ENCODE measurements at regions not wholly inside any gene's neighbourhood (a gene's known extent, or its start where the extent isn't known, plus 50 kb on each side); places are given as distances from the start of the nearest gene placed in this dataset.

DNA sequence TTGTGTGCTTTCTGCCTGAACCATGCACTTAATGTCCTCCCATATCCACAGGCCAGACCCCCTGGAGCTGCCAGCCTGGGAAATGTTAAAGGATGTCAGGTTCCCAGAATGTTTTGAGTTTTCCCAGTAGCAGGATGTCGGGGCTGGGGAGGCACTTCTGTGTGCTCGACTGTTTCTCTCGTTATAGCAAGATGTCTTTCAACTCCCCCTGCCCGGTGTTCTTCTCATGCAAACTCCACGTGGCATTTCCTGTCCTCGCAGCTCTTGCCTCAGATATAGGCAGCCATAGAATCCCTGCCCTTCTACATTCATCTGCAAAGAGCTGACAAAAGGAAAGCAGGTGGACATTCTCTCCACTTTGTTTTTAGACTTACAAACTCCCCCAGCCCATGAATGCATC is 457.2 kb upstream of the CDH11 start:
- H3K4me2 ChIP-seq (replicated peaks; ENCODE audit: low read depth, low read length, poor library complexity, severe bottlenecking) = no peak overlapping the region
- no peak overlapping the region for H2AFZ ChIP-seq (ENCODE audit: insufficient read depth, low read depth, low read length, poor library complexity, severe bottlenecking)
- H3K36me3 ChIP-seq (replicated peaks in 1 of 2; ENCODE audit: control extremely low read depth in 1 of 2, control insufficient read depth in 1 of 2, extremely low read depth in 1 of 2, insufficient read depth in 2 of 2, low read length in 1 of 2) = no peaks in the 10 kb centered on the region
- intact Hi-C loops (cut with micrococcal nuclease) = no loop called here
- no peaks in the 10 kb centered on the region for H3K27me3 Mint-ChIP-seq
- DNase-seq = no peak
- no peaks in the 10 kb centered on the region for H4K20me1 ChIP-seq (ENCODE audit: control insufficient read depth, insufficient read depth, low read length, poor library complexity, severe bottlenecking)
- no peak for TF ChIP-seq EZH2 (IDR thresholded peaks at IDR 0.05; ENCODE audit: borderline replicate concordance, insufficient read depth, low read depth, low read length, poor library complexity, severe bottlenecking)
- TF ChIP-seq, protein P1, sequence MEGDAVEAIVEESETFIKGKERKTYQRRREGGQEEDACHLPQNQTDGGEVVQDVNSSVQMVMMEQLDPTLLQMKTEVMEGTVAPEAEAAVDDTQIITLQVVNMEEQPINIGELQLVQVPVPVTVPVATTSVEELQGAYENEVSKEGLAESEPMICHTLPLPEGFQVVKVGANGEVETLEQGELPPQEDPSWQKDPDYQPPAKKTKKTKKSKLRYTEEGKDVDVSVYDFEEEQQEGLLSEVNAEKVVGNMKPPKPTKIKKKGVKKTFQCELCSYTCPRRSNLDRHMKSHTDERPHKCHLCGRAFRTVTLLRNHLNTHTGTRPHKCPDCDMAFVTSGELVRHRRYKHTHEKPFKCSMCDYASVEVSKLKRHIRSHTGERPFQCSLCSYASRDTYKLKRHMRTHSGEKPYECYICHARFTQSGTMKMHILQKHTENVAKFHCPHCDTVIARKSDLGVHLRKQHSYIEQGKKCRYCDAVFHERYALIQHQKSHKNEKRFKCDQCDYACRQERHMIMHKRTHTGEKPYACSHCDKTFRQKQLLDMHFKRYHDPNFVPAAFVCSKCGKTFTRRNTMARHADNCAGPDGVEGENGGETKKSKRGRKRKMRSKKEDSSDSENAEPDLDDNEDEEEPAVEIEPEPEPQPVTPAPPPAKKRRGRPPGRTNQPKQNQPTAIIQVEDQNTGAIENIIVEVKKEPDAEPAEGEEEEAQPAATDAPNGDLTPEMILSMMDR (IDR thresholded peaks at IDR 0.05) = no peak
- H3K4me1 Mint-ChIP-seq = no peaks in the 10 kb centered on the region
- H3K27ac Mint-ChIP-seq = no peak overlapping the region
- H3K79me2 ChIP-seq (ENCODE audit: control insufficient read depth, insufficient read depth, low read length) = no peaks in the 10 kb centered on the region
- ChIA-PET CTCF (no interaction called here), POLR2A (no interaction called here)
- H3K27ac ChIP-seq (ENCODE audit: low read length in 2 of 2) = no peak overlapping the region
- H3K9me3 Mint-ChIP-seq (ENCODE audit: insufficient read depth) = no peaks in the 10 kb centered on the region
- no peak for ATAC-seq (ENCODE audit: low read depth)
- H3K4me1 ChIP-seq (ENCODE audit: control insufficient read depth in 2 of 2, insufficient read depth in 2 of 2, low read length in 2 of 2) = no peaks in the 10 kb centered on the region
- no peak overlapping the region for H3K4me3 ChIP-seq (ENCODE audit: control extremely low read depth in 1 of 5, extremely low read depth in 1 of 5, insufficient read depth in 1 of 5, low read depth in 2 of 5, low read length in 4 of 5)
- peaks cover 0 to 7% (median 0%) of the 10 kb centered on the region in 3 donors for H3K9me3 ChIP-seq (ENCODE audit: control extremely low read depth in 1 of 3, control insufficient read depth in 2 of 3, insufficient read depth in 1 of 3, low read length in 2 of 3)
- no peak overlapping the region for H3K4me3 Mint-ChIP-seq
- no peak overlapping the region for H3K9ac ChIP-seq (ENCODE audit: low read length)
- WGBS (ENCODE audit: insufficient coverage) = 41% methylated on average over 6 of the region's 6 CpGs
- H3K27me3 ChIP-seq (replicated peaks in 1 of 4; ENCODE audit: control extremely low read depth in 1 of 4, control insufficient read depth in 3 of 4, insufficient read depth in 4 of 4, low read length in 3 of 4) = no peaks in the 10 kb centered on the region

DNA sequence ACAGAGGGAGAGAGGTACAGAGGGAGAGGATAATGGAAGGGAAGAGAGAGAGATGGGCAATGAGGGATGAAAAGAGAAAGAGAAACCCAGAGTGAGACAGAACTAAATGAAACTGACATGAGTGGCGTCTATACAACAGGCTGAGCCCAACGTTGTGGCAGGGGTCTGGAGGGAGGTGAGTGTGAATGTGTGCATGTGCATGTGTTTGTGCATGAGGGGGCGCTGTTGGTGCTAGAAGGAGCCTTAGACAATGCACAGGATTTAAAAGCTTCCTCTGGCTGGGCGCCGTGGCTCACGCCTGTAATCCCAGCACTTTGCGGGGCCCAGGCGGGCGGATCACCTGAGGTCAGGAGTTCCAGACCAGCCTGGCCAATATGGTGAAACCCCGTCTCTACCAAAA is 454.8 kb upstream of the CDH11 start:
- Histone ChIP-seq H3K79me2 (ENCODE audit: control insufficient read depth, insufficient read depth, low read length) (no peaks in the 10 kb centered on the region), H3K27me3 (replicated peaks in 1 of 4; ENCODE audit: control extremely low read depth in 1 of 4, control insufficient read depth in 3 of 4, insufficient read depth in 4 of 4, low read length in 3 of 4) (no peaks in the 10 kb centered on the region), H3K4me3 (ENCODE audit: control extremely low read depth in 1 of 5, extremely low read depth in 1 of 5, insufficient read depth in 1 of 5, low read depth in 2 of 5, low read length in 4 of 5) (no peak overlapping the region), H3K36me3 (replicated peaks in 1 of 2; ENCODE audit: control extremely low read depth in 1 of 2, control insufficient read depth in 1 of 2, extremely low read depth in 1 of 2, insufficient read depth in 2 of 2, low read length in 1 of 2) (no peaks in the 10 kb centered on the region), H3K4me1 (ENCODE audit: control insufficient read depth in 2 of 2, insufficient read depth in 2 of 2, low read length in 2 of 2) (no peaks in the 10 kb centered on the region), H4K20me1 (ENCODE audit: control insufficient read depth, insufficient read depth, low read length, poor library complexity, severe bottlenecking) (no peaks in the 10 kb centered on the region), H3K9me3 (ENCODE audit: control extremely low read depth in 1 of 3, control insufficient read depth in 2 of 3, insufficient read depth in 1 of 3, low read length in 2 of 3) (peaks cover 0 to 7% (median 0%) of the 10 kb centered on the region in 3 donors), H3K4me2 (replicated peaks; ENCODE audit: low read depth, low read length, poor library complexity, severe bottlenecking) (no peak overlapping the region), H3K9ac (ENCODE audit: low read length) (no peak overlapping the region), H3K27ac (ENCODE audit: low read length in 2 of 2) (no peak overlapping the region), H2AFZ (ENCODE audit: insufficient read depth, low read depth, low read length, poor library complexity, severe bottlenecking) (no peak overlapping the region)
- ATAC-seq (ENCODE audit: low read depth) = no peak
- WGBS (ENCODE audit: insufficient coverage) = 94% methylated on average over 10 of the region's 10 CpGs
- Mint-ChIP-seq H3K4me3 (no peak overlapping the region), H3K27me3 (no peaks in the 10 kb centered on the region), H3K4me1 (no peaks in the 10 kb centered on the region), H3K9me3 (ENCODE audit: insufficient read depth) (no peaks in the 10 kb centered on the region), H3K27ac (no peak overlapping the region)
- intact Hi-C loops (cut with micrococcal nuclease) = no loop called here
- ChIA-PET CTCF (no interaction called here), POLR2A (no interaction called here)
- DNase-seq = no peak
- TF ChIP-seq, protein P1 (IDR thresholded peaks at IDR 0.05) = no peak
- TF ChIP-seq EZH2 (IDR thresholded peaks at IDR 0.05; ENCODE audit: borderline replicate concordance, insufficient read depth, low read depth, low read length, poor library complexity, severe bottlenecking) = no peak
